HFF-Myc (cell line): ENCODE measurements at regions not wholly inside any gene's neighbourhood (a gene's known extent, or its start where the extent isn't known, plus 50 kb on each side); places are given as distances from the start of the nearest gene placed in this dataset.

ENCODE experiments used
- DNase-seq: peaks from one replicate; pipeline ENCODE4 v3.0.0-alpha.2; 2011; ENCODE audit warnings: low read depth; ENCODE audit errors: extremely low read depth
- H3K4me3 ChIP-seq: replicated peaks from 2 replicates; pipeline ENCODE4 v1.5.1; 2011; ENCODE audit warnings: low read depth, mild to moderate bottlenecking, control low read depth, low read length
- CTCF ChIP-seq: IDR thresholded peaks from 2 replicates; pipeline ENCODE4 v1.5.1; 2012; ENCODE audit warnings: mild to moderate bottlenecking, low read depth, low read length, control low read depth; ENCODE audit errors: missing control alignments

- H3K4me3 ChIP-seq = no peak overlapping the region
- no peak for DNase-seq
- no peak for TF ChIP-seq CTCF
Measured at GRCh38 chr14:25103271-25103670, 53.3 kb upstream of the STXBP6 start.

GRCh38 chr14:25102788-25103187 is 52.8 kb upstream of the STXBP6 start:
- H3K4me3 ChIP-seq = no peak overlapping the region
- no peak for TF ChIP-seq CTCF
- no peak for DNase-seq

- no peak for DNase-seq
- no peak for TF ChIP-seq CTCF
- H3K4me3 ChIP-seq = no peak overlapping the region
Measured at GRCh38 chr14:25101276-25101675, 51.3 kb upstream of the STXBP6 start.
